GM06990 (cell line): ENCODE measurements at regions not wholly inside any gene's neighbourhood (a gene's known extent, or its start where the extent isn't known, plus 50 kb on each side); places are given as distances from the start of the nearest gene placed in this dataset.
"Not testable (repeated sequence)": the region's sequence is repeated elsewhere in the genome, so short reads cannot be mapped to it uniquely, and the experiment has no call there.

Experiments
- DNase-seq: peaks from one replicate; pipeline ENCODE4 v3.0.0-alpha.2; 2011; ENCODE audit not compliant: insufficient read length; ENCODE audit errors: extremely low read depth
- H3K27me3 ChIP-seq: replicated peaks from 2 replicates; pipeline ENCODE4 v1.6.0; 2011; ENCODE audit warnings: low read length; ENCODE audit not compliant: control insufficient read depth, insufficient read depth
- H3K36me3 ChIP-seq: 2 replicates; pipeline ENCODE4 v1.5.1; 2011; ENCODE audit warnings: low read length; ENCODE audit not compliant: control insufficient read depth, insufficient read depth
- H3K4me3 ChIP-seq: replicated peaks from 2 replicates; pipeline ENCODE4 v1.5.1; 2011; ENCODE audit warnings: low read depth, mild to moderate bottlenecking, control low read depth, low read length
- TF ChIP-seq, protein P1 (sequence below): IDR thresholded peaks from 2 replicates; pipeline ENCODE4 v1.5.1; 2011; ENCODE audit warnings: low read length, control low read depth, mild to moderate bottlenecking, inconsistent platforms; ENCODE audit not compliant: insufficient read depth, poor library complexity, severe bottlenecking

DNA sequence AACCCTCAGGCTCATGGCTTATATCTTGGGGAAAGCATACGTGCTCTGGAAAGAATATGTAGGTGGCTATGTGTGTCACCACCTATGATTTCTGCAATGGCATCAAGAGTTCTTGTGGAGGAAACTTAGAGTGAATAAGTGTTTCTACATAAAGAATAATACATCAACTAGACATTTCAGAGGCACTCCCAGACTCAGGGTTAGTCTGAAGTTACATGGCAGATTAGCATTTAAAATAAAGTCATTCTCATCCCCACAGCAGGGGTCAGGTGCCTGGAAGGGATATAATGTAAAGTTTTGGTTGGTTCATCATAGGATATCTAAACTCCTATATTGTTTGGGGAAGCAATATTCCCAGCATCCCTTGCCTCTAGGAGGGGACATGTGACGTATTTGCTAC, 182.1 kb downstream of the PCTP start:
- DNase-seq = no peak
- TF ChIP-seq, protein P1, sequence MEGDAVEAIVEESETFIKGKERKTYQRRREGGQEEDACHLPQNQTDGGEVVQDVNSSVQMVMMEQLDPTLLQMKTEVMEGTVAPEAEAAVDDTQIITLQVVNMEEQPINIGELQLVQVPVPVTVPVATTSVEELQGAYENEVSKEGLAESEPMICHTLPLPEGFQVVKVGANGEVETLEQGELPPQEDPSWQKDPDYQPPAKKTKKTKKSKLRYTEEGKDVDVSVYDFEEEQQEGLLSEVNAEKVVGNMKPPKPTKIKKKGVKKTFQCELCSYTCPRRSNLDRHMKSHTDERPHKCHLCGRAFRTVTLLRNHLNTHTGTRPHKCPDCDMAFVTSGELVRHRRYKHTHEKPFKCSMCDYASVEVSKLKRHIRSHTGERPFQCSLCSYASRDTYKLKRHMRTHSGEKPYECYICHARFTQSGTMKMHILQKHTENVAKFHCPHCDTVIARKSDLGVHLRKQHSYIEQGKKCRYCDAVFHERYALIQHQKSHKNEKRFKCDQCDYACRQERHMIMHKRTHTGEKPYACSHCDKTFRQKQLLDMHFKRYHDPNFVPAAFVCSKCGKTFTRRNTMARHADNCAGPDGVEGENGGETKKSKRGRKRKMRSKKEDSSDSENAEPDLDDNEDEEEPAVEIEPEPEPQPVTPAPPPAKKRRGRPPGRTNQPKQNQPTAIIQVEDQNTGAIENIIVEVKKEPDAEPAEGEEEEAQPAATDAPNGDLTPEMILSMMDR = no peak
- Histone ChIP-seq H3K27me3 (no peaks in the 10 kb centered on the region), H3K36me3 (no peaks in the 10 kb centered on the region), H3K4me3 (no peak overlapping the region)

DNA sequence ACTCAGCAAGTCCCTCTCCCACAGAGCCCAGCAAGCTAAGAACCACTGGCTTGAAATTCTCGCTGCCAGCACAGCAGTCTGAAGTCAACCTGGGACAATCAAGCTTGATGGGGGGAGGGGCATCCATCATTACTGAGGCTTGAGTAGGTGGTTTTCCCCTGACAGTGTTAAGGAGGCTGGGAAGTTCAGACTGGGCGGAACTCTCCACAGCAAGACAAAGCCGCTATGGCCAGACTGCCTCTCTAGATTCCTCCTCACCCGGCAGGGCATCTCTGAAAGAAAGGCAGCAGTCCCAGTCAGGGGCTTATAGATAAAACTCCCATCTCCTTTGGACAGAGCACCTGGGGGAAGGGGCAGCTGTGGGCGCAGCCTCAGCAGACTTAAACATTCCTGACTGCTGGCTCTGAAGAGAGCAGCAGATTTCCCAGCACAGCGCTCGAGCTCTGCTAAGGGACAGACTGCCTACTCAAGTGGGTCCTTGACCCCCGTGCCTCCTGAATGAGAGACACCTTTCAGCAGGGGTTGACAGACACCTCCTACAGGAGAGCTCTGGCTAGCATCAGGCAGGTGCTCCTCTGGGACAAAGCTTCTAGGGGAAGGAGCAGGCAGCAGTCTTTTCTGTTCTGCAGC, 188.4 kb downstream of the PCTP start:
- H3K36me3 ChIP-seq, H3K27me3 ChIP-seq, DNase-seq, H3K4me3 ChIP-seq: not testable (repeated sequence)

DNA sequence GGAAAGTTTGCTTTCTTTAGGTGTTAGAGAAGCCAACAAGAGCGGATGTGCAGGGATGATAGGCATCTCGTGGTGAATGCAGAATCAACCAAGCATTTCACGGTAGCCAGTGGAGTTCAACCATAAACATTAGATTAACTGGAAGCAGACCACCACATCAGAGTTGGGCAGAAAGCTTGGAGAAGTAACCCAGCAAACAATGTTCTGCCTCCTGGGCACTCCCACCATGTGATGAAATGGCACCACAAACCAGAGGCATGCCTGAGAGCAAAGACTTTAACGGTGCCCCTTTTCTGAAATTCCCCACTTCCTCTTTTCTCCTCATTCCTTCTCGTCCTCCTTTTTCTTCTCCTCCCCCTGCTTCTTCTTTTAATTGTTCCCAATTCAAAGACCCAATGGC, 193.5 kb upstream of the ANKFN1 start:
- Histone ChIP-seq H3K36me3 (no peaks in the 10 kb centered on the region), H3K4me3 (no peak overlapping the region), H3K27me3 (no peaks in the 10 kb centered on the region)
- TF ChIP-seq, protein P1 = no peak
- DNase-seq = no peak

DNA sequence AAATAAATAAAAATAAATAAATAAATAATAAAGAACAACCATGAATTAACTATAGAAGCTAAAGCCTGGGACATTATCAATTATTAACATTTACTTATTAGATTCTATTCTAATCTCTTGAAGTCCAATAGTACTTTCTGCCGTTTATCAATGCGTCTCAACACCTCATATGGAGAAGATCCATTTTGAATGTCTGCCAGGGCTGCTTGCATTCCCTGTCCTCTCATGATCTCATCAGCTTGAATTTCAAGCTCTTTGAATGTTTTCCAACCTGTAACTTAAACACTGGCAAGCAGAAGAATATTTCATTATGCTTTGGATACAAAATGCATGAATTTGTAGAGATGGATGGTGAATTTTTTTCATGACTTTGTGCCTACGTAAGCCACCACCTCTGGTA, 191.9 kb upstream of the ANKFN1 start:
- Histone ChIP-seq H3K27me3 (no peaks in the 10 kb centered on the region), H3K4me3 (no peak overlapping the region), H3K36me3 (no peaks in the 10 kb centered on the region)
- DNase-seq = no peak
- TF ChIP-seq, protein P1 = no peak

DNA sequence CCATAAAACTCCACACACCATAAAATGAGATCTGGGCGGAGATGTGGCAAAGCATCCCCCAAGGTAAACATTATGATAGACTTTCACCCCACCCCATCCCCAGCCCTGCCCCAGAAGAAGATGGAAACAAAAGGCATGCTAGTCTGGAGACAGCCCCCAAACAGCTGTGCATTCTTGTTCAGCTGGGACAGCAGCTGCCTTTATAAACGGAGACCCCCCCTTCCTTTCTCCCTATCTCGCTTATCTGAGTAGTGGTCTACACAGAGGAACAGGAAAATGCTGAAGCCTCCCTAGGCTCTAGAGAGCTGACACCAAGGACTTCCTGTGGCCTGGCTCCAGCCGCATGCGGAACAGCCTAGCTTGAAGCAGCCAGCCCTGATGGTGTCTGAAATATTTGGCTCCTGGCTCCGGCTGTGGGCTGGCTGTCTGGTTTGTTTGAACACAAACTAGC, 190.3 kb upstream of the ANKFN1 start:
- Histone ChIP-seq H3K4me3 (no peak overlapping the region), H3K27me3 (no peaks in the 10 kb centered on the region), H3K36me3 (no peaks in the 10 kb centered on the region)
- DNase-seq = no peak
- TF ChIP-seq, protein P1 = no peak

DNA sequence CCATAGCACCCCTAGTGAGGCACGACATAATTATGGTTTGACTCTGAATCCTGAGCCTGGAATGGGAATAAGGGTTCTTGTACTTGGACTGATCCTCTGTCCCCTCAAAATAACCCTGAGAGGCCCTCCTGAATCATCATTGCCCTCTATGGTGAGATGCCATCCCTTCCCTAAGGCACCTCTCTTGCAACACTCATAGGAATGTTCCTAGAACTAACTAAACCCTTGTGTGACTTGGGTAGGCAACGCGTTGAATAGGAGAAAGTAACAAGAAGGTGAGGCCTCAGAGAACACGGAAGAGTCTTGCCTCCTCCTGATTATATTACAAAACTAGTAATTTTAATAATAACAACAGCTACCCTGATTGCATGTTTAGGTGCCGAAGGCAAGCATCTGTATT, 189.1 kb upstream of the ANKFN1 start:
- no peaks in the 10 kb centered on the region for H3K36me3 ChIP-seq
- no peak for DNase-seq
- no peak overlapping the region for H3K4me3 ChIP-seq
- TF ChIP-seq, protein P1 = no peak
- no peaks in the 10 kb centered on the region for H3K27me3 ChIP-seq
